Prostate gland (tissue), 2 donors: ENCODE measurements at regions not wholly inside any gene's neighbourhood (a gene's known extent, or its start where the extent isn't known, plus 50 kb on each side); places are given as distances from the start of the nearest gene placed in this dataset.

ENCODE experiments used
- CTCF ChIP-seq, 4 experiments: fragments of 200-600 bp in 2 of 4; fragments of 450-650 bp in 2 of 4; sonication (generic) in 2 of 4; IDR thresholded peaks; 1 replicate in 3 of 4; 2 replicates in 1 of 4; pipeline ENCODE4 v1.5.1; 2016 to 2019; ENCODE audit warnings: antibody characterized with exemption in 4 of 4, mild to moderate bottlenecking in 2 of 4, moderate library complexity in 2 of 4
- POLR2A ChIP-seq: fragments of 450-650 bp; IDR thresholded peaks from one replicate; pipeline ENCODE4 v1.6.1; 2016; ENCODE audit warnings: antibody characterized with exemption, mild to moderate bottlenecking

DNA sequence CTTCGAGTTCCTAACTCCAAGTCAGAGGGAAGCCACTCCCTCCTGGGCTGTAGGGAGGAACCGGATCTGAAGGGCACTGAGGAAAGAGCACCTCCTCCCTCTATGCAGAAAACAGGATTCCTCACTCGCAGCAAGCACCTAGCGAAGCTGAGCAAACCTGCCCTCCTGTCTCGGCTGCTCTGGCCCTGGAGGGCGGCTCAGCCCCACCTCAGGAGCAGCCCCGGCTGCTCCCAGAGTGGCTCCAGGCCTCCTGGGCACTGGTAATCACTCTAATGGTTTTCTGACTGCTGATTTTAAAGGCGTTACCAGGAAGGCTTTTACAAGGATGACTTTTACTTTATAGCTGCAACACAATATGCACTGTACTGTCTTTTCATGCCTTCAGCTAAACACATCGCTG is 312.5 kb downstream of the TEX29 start:
- TF ChIP-seq CTCF (IDR thresholded peaks at IDR 0.05), result no peak
- no peak for TF ChIP-seq POLR2A
